ENCODE measurements at regions not wholly inside any gene's neighbourhood (a gene's known extent, or its start where the extent isn't known, plus 50 kb on each side); places are given as distances from the start of the nearest gene placed in this dataset.
A peak's percentile ranks its signal among the peaks of the same experiment; 100 is the strongest.

DNA sequence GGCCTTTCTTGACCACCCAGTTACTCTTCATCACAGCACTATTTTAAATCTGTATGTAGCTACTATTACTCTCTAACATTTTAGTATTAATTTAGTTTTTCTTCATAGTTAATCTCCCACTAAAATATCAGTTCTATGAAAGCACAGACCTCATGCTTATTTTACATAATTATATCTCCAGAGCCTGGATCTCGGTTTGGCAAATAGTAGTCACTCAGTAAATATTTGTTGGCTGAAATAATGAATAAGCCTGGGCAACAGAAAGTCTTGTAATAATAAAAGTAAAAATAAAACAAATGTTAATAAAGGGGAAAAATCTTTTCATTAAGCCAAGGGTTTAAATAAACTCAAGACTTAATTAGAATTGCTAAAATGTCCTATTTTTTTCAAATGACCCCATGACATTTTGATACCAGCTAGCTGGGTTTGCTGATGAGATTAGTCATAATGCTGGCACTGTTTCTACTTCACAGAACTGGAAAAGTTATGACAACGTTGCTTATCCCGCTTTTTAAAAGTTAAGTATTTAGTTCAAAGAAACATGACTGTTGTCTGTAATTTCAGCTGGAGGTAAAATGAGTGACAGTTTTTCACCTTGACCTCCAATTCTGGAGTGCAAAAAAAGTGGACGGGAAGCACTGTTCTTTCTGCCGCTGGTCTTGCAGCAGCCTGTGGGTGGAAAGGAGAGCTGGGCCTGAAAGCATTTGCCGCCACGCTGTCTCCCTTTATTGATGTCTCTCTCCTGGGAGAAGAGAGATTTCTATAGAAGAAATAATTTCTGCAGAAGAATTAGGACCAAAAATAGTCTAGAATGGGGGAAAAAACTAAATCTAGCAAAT is 85.2 kb upstream of the SPATA13 start:
- no peak for DNase-seq (ENCODE audit: extremely low read depth in 1 of 2, low read depth in 1 of 2)

- no peak for DNase-seq (ENCODE audit: extremely low read depth in 1 of 2, low read depth in 1 of 2)
These were observed 84.4 kb upstream of the SPATA13 start for GRCh38 chr13:24076109-24076508.

DNA sequence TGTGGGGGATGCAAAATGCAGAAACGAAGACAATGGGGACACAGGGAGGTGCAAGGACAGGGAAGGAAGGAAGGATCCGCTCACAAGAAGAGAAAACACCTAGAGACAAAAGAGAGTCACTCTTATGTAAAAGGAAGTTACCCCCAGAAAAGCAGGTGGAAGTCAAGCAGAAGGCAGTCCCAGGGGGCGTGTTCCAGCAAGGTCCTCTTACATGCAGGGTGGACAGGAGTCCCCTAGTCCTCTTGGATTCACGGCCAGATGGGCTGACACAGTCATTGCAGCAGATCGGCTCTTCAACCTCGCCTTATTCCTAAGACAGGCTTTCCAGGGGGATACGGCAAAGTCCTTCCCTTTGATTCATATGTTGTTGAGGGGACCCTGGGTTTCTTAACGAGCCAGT is 83.9 kb upstream of the SPATA13 start:
- no peak for DNase-seq (ENCODE audit: extremely low read depth in 1 of 2, low read depth in 1 of 2)

DNA sequence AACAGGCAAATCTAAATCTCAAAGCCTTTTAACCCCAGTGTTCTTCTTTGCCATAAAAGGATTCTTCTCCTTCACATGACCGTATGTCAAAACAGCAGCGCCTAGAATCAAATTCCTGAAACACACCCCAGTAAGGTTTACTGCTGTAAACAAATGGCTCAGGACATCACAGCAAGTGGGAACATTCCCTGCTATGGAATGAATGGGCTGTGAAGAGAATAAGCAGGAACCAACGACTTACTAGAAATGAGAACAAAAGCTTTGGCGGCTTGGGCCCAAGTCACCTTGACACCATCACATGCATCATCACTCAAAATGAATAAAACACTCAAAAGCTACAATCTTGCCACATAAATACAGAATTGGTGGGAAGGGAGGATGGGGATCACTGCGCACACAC is 80.4 kb upstream of the SPATA13 start:
- no peak for DNase-seq (ENCODE audit: extremely low read depth in 1 of 2, low read depth in 1 of 2)

GRCh38 chr13:24081387-24081786 is 79.1 kb upstream of the SPATA13 start:
- no peak for DNase-seq (ENCODE audit: extremely low read depth in 1 of 2, low read depth in 1 of 2)

DNA sequence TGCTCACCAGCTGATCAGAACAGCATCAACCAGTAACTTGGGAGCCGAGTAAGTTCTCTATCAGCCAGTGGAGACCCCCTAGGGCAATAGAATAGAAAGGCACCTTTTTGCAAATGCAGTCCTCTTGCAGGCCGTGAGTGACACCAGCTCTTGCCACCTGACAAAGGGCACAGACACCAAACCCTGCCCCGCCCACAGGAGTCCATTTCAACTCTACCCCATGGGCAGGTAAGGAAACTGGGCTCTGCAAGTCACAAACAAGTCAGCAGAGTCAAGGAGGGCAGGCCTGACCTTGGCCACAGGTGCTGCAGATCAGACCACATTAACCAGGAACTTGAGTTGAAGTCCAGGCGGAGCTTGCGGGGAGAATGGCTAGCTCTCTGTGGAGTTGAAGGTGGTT is 77.4 kb upstream of the SPATA13 start:
- no peak for DNase-seq (ENCODE audit: extremely low read depth in 1 of 2, low read depth in 1 of 2)

DNA sequence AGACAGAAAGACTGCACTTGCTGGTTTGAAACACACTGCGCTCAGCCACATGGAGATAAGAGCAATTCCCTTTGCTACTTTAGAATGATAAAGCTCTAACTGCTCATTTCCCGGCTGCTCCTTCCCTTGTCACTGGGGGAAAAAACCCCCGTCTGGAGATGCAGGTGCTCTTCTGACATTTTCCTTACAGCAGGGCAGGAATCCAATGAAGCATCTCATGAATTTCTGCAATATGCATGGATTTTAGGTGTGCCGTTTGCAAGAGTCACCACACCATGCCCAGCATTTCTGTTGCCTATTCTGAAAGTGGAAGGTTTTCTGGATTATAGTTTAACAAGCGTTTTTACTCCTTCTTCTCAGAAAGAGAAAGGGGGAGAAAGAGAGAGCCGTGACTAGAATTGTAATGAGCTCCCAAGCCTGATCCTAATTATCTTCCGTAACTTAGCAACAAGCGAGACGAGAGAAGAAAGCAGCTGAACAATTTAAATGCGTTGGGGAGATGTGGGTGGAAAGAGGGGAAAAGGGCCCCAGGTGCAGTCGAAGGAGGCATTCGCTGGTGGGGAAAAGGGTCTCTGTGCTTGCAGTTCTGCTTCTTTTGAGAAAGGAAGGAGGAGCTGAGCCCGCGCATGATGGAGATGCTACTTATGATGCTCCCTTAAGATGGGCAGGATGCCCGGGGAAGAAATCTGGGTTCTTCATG is 76.6 kb upstream of the SPATA13 start:
- no peak for DNase-seq (ENCODE audit: extremely low read depth in 1 of 2, low read depth in 1 of 2)

- no peak for DNase-seq (ENCODE audit: extremely low read depth in 1 of 2, low read depth in 1 of 2)
These were observed 74.9 kb upstream of the SPATA13 start for GRCh38 chr13:24085662-24086061.

DNA sequence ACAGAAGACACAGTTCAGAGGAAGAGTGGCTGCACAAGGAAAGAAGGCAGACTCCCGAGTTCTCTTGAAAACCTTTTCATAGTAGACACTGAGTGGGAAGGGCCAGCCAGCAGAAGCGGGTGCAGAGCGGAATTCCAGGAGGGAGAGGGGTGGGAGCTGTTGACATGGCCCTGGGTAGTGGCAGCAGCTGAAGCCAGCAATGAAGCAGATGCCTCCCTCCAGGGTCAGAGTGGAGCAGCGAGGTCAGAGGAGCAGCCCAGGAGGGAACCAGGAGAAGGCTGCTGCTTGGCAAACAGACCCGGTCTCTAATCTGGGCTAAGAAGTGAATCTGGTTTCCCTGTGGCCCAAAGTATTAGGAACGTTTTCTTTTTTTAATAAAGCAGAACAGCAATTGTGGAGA is 73.9 kb upstream of the SPATA13 start:
- no peak for DNase-seq (ENCODE audit: extremely low read depth in 1 of 2, low read depth in 1 of 2)

DNA sequence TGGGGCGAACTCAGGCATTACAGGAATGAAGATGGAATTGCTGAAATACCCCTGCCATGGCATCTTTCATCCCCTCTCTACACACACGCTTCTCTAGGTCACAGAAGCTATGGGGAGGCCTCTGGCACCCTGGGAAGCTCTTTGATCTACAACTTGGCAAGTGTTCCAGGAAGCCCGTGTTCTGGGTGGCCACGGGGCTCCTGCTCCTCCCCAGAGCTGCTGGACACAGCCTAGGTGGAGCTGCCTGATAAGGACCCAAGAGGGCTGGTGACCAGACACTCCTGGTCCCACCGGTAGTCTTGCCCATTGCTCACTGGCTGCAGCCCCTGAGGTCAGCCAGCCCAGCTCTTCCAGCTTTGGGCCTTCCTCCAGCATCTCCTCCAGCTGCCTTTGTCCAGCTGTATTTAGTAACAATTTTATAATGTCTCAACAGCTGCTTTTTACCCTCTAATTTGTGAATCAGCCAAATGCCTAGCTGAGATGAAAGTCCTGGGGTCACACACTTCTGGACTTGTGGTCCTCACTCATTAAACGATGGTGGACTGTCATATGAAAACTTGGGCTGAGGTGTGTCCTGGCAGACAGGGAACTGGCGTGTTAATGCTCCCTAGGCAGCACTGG is 72.8 kb upstream of the SPATA13 start:
- no peak for DNase-seq (ENCODE audit: extremely low read depth in 1 of 2, low read depth in 1 of 2)

GRCh38 chr13:24090049-24090448 is 70.5 kb upstream of the SPATA13 start:
- no peak for DNase-seq (ENCODE audit: extremely low read depth in 1 of 2, low read depth in 1 of 2)

- DNase-seq (ENCODE audit: extremely low read depth in 1 of 2, low read depth in 1 of 2) = no peak
These were observed 69.4 kb upstream of the SPATA13 start for GRCh38 chr13:24091080-24091479.

- DNase-seq (ENCODE audit: extremely low read depth in 1 of 2, low read depth in 1 of 2) = no peak
These were observed 68.4 kb upstream of the SPATA13 start for GRCh38 chr13:24092108-24092507.

DNA sequence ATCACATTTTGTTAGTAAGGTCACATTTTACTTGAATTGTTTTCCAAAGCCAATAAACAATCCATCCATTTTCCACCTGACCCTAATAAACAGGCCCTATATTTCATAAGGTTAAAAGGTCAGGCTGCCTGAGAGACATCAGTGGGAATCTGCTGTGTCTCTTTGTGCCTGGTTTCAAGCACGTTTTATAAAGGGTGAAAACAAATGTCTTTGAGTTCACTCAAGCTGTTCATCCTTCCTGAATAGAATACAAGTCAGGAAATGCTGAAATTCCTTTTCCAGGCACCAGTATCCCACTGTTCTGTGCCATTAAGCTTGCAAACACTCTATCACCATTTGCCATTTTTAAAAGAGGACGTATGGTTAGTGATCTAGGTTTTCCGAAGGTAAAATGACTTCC is 67.5 kb upstream of the SPATA13 start:
- DNase-seq (ENCODE audit: extremely low read depth in 1 of 2, low read depth in 1 of 2) = no peak

DNA sequence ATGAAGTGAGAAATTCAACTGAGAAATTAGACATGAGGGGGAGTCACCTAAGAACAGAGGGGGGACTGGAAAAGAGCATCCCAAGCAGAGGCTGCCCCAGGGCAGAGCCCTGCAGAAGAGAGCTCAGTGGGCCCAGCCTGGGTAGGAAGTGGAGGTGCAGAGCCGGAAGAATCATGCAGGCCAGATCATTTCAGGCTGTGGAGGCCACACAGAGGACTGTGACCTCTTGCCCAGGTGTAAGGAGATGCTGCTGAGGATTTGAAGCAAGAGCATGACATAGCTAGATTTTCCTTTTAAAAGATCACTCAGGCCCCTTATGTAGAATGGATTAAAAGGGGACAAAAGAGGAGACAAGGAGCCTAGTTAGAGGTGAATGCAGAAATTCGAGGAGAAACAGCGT is 63.9 kb upstream of the SPATA13 start:
- no peak for DNase-seq (ENCODE audit: extremely low read depth in 1 of 2, low read depth in 1 of 2)

DNA sequence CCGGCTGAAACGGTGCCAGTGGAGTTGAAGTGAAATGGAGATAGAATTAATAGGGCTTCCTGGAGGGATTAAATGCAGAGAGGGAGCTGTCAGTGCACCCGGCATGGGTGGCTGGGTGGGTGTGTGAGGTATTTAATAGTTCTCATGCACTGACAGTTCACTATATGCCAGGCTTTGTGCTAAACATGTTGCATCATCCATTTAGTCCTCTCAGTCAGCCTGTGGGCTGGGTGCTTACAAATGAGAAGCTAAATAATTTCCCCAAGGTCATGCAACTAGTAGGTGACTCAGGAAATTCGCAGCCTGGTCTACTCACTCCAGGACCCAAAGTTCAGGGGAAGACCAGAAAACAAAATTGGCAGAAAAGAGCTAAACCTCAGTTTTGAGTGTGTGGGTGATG is 63.5 kb upstream of the SPATA13 start:
- DNase-seq (ENCODE audit: extremely low read depth in 1 of 2, low read depth in 1 of 2) = peak; percentile 28 to 61

DNA sequence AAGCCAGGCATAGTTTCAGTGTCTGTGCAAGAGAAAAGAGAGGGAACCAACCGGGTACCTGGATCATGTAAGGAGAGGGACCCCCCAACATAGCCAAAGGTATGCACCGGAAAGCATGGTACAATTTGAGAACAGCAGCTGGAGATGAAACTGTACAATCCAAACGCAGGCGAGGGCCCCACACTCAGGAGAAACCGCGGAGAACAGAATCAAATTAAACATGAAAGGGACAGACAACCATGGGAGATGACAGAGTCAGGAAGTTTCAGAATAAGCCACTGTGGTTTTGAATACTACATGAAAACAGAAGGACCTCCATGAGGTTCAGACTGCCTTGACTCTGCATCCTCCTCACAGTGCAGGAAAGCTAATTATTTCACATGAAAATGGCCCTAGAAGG is 62.9 kb upstream of the SPATA13 start:
- peak in 1 of 2 donors; percentile 5 for DNase-seq (ENCODE audit: extremely low read depth in 1 of 2, low read depth in 1 of 2)

- no peak for DNase-seq (ENCODE audit: extremely low read depth in 1 of 2, low read depth in 1 of 2)
These were observed 61.0 kb upstream of the SPATA13 start for GRCh38 chr13:24099490-24099889.

DNA sequence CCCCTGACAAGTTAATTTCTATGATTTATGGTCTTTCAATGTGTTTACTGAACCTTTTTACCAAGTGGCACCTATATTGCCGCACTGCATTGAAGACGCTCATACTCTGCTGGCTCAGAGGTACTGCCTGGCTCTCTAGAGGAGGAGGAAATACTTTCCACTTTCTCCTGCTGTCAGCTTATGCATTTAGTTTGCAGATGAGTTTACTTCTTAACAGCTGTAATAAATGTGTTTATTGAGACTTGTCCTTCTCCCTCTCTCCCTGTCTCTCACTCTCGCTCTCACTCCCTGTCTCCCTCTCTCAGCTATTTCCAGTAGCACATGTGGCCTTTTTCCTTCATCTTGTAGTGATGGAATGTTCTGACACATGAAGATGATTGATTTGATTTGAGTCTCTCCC is 60.3 kb upstream of the SPATA13 start:
- no peak for DNase-seq (ENCODE audit: extremely low read depth in 1 of 2, low read depth in 1 of 2)

- no peak for DNase-seq (ENCODE audit: extremely low read depth in 1 of 2, low read depth in 1 of 2)
These were observed 56.6 kb upstream of the SPATA13 start for GRCh38 chr13:24103782-24104372.

DNA sequence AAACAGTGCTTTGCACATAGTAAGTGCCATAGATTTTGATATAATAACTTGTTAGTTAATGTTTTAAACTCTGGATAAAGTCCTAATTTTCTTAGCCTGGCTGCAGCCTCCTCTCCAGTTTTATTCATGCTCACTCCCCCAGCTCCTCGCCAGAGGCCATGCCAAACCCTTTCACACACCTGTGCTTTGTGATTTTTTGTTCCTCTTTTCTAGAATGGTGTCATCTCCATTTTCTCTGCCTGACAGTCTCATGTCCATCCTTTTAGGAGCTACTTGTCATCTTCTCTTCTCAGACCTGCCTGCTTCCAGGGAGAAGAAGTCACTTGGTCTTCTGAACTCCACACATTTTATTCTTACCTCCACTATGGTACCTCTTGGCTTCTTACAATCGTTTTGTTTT is 55.8 kb upstream of the SPATA13 start:
- DNase-seq (ENCODE audit: extremely low read depth in 1 of 2, low read depth in 1 of 2) = no peak

DNA sequence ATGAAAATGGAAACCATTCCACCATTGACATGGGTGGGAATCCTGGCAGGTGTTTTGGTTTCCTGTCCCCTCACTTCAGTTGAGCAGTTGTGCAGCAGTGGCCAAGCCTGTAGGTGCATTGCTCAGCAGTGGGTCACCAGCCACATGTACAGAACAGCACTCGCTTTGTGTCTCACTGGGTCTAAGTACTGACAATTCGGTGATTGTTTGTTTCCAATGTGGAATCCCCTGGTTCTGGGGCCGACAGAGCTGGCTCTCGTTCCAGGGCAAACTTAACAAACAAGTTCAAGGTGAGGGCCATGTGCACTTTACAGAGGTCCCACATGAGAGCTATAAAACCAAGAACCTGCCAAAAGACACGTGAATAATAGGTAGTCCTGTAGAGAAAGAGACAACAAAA is 54.1 kb upstream of the SPATA13 start:
- no peak for DNase-seq (ENCODE audit: extremely low read depth in 1 of 2, low read depth in 1 of 2)

Measured in stimulated activated CD8-positive, alpha-beta memory T cell treated with anti-CD3 and anti-CD28 coated beads, Interleukin-7, amount 100 ng/mL, for 48 hours (primary cell).